ENCODE measurements at regions not wholly inside any gene's neighbourhood (a gene's known extent, or its start where the extent isn't known, plus 50 kb on each side); places are given as distances from the start of the nearest gene placed in this dataset.

DNA sequence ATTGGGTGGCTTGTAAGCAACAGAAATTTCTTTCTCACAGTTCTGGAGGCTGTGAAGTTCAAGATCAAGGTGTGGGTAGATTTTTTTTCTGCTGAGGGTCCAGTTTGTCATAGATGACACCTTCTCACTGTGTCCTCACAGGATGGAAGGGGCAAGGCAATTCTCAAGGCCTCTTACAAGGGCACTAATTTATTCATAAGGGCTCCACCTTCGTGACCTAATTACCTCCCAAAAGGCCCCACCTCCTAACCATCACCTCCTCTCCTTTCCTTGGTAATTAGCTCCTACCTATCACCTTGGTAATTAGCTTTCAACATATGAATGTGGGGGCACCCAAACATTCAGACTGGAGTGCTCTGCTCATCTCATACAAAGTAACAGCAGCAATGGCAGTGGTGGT, 92.3 kb upstream of the CD44 start:
- TF ChIP-seq, protein P1, sequence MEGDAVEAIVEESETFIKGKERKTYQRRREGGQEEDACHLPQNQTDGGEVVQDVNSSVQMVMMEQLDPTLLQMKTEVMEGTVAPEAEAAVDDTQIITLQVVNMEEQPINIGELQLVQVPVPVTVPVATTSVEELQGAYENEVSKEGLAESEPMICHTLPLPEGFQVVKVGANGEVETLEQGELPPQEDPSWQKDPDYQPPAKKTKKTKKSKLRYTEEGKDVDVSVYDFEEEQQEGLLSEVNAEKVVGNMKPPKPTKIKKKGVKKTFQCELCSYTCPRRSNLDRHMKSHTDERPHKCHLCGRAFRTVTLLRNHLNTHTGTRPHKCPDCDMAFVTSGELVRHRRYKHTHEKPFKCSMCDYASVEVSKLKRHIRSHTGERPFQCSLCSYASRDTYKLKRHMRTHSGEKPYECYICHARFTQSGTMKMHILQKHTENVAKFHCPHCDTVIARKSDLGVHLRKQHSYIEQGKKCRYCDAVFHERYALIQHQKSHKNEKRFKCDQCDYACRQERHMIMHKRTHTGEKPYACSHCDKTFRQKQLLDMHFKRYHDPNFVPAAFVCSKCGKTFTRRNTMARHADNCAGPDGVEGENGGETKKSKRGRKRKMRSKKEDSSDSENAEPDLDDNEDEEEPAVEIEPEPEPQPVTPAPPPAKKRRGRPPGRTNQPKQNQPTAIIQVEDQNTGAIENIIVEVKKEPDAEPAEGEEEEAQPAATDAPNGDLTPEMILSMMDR (IDR thresholded peaks at IDR 0.05): no peak
- TF ChIP-seq POLR2A (IDR thresholded peaks at IDR 0.05) (no peak), POLR2AphosphoS5 (IDR thresholded peaks at IDR 0.05; ENCODE audit: insufficient read depth in 1 of 2, low read depth in 1 of 2) (no peak)

Data from vagina (tissue), 2 donors.